ENCODE measurements at regions not wholly inside any gene's neighbourhood (a gene's known extent, or its start where the extent isn't known, plus 50 kb on each side); places are given as distances from the start of the nearest gene placed in this dataset.

GRCh38 chr15:29874977-29875376, 52.7 kb upstream of the TJP1 start:
- TF ChIP-seq CTCF (IDR thresholded peaks at IDR 0.05; ENCODE audit: poor library complexity): no peak
- no peak for TF ChIP-seq EZH2phosphoT487 (IDR thresholded peaks at IDR 0.05; ENCODE audit: low read depth, severe bottlenecking, unreplicated experiment)

All from hepatocyte (in vitro differentiated cells).